Lung (tissue), 11 donors: ENCODE measurements at regions not wholly inside any gene's neighbourhood (a gene's known extent, or its start where the extent isn't known, plus 50 kb on each side); places are given as distances from the start of the nearest gene placed in this dataset.

ENCODE experiments used
- ATAC-seq: fragments of 200-7000 bp; cut with Tn5 transposase; one replicate; pipeline ENCODE4 v1.9.1; 2020; ENCODE audit warnings: moderate number of reproducible peaks; ENCODE audit not compliant: insufficient read depth, low FRiP score
- DNase-seq, 3 donors: peaks; one replicate each; pipeline ENCODE4 v3.0.0-alpha.2; 2013 to 2017
- H3K27ac ChIP-seq, 2 donors: one replicate each; pipeline ENCODE4 v1.5.1; 2013; ENCODE audit warnings: mild to moderate bottlenecking in 2 of 2, moderate library complexity in 2 of 2, control low read depth in 1 of 2, inconsistent platforms in 1 of 2, low read depth in 1 of 2, low read length in 1 of 2
- H3K27me3 ChIP-seq, 3 donors: one replicate each; pipeline ENCODE4 v1.5.1; 2013; ENCODE audit warnings: low read length in 2 of 3; ENCODE audit not compliant: control insufficient read depth in 3 of 3, insufficient read depth in 3 of 3
- H3K36me3 ChIP-seq, 4 donors: one replicate each; pipeline ENCODE4 v1.5.1; 2013; ENCODE audit warnings: low read length in 4 of 4, mild to moderate bottlenecking in 1 of 4, moderate library complexity in 1 of 4; ENCODE audit not compliant: control insufficient read depth in 4 of 4, insufficient read depth in 4 of 4
- H3K4me1 ChIP-seq, 5 donors: one replicate each; pipeline ENCODE4 v1.5.1; 2013; ENCODE audit warnings: low read length in 5 of 5, mild to moderate bottlenecking in 2 of 5, moderate library complexity in 1 of 5; ENCODE audit not compliant: control insufficient read depth in 5 of 5, insufficient read depth in 5 of 5
- H3K4me3 ChIP-seq: one replicate; pipeline ENCODE4 v1.5.1; 2013; ENCODE audit warnings: mild to moderate bottlenecking, control low read depth, moderate library complexity
- H3K9ac ChIP-seq, 2 donors: one replicate each; pipeline ENCODE4 v1.5.1; 2013; ENCODE audit warnings: low read length in 2 of 2, control low read depth in 1 of 2; ENCODE audit not compliant: insufficient read depth in 1 of 2
- H3K9me3 ChIP-seq, 4 donors: one replicate each; pipeline ENCODE4 v1.5.1; 2013; ENCODE audit warnings: low read length in 3 of 4, mild to moderate bottlenecking in 1 of 4, moderate library complexity in 1 of 4; ENCODE audit not compliant: control insufficient read depth in 4 of 4, insufficient read depth in 3 of 4
- WGBS, 2 donors: extraction: QIAGEN DNeasy Blood & Tissue Kit; methylation state at CpG; one replicate each; pipeline ENCODE4 v1.1.7; 2013; 5-methylcytosine and 5-hydroxymethylcytosine counted together
- TF ChIP-seq, protein P1 (sequence below): IDR thresholded peaks from 2 replicates; pipeline ENCODE4 v1.5.1; 2012; ENCODE audit warnings: mild to moderate bottlenecking; ENCODE audit errors: control extremely low read depth, extremely low read depth
- donor health status: control.
- donor health status: control.
- donor health status: Bipolar disorder and iron deficiency.
- donor health status: healthy.
- donor health status: DM: yes; HTN: yes; CAD: no.

DNA sequence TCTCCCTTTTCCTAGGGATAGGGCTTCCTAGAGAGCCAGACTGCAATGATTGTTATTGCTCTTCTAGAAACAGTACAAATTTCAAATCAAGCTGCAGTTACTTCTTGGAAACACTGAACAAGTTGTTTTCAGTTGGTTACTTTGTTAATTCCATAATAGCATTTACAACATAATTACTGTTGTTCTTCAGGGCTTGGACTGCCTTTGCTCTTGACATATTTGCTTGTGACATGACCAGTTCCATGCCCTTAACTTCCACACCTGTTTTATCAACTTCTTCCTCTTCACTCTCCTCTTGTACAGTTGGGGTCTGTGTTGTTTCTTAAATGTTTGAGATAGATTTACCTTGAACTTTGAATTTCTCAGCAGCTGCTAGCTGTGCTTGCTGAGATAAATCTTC, 104.4 kb downstream of the SEC23IP start:
- H3K4me3 ChIP-seq = no peak overlapping the region
- no peak overlapping the region for H3K27ac ChIP-seq
- H3K27me3 ChIP-seq = peaks cover 0 to 3% (median 0%) of the 10 kb centered on the region in 3 donors
- H3K36me3 ChIP-seq = no peaks in the 10 kb centered on the region
- no peak for ATAC-seq
- no peak for DNase-seq
- no peaks in the 10 kb centered on the region for H3K4me1 ChIP-seq
- peaks cover 0 to 12% (median 3%) of the 10 kb centered on the region in 4 donors for H3K9me3 ChIP-seq
- TF ChIP-seq, protein P1, sequence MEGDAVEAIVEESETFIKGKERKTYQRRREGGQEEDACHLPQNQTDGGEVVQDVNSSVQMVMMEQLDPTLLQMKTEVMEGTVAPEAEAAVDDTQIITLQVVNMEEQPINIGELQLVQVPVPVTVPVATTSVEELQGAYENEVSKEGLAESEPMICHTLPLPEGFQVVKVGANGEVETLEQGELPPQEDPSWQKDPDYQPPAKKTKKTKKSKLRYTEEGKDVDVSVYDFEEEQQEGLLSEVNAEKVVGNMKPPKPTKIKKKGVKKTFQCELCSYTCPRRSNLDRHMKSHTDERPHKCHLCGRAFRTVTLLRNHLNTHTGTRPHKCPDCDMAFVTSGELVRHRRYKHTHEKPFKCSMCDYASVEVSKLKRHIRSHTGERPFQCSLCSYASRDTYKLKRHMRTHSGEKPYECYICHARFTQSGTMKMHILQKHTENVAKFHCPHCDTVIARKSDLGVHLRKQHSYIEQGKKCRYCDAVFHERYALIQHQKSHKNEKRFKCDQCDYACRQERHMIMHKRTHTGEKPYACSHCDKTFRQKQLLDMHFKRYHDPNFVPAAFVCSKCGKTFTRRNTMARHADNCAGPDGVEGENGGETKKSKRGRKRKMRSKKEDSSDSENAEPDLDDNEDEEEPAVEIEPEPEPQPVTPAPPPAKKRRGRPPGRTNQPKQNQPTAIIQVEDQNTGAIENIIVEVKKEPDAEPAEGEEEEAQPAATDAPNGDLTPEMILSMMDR = no peak
- H3K9ac ChIP-seq = no peak overlapping the region

DNA sequence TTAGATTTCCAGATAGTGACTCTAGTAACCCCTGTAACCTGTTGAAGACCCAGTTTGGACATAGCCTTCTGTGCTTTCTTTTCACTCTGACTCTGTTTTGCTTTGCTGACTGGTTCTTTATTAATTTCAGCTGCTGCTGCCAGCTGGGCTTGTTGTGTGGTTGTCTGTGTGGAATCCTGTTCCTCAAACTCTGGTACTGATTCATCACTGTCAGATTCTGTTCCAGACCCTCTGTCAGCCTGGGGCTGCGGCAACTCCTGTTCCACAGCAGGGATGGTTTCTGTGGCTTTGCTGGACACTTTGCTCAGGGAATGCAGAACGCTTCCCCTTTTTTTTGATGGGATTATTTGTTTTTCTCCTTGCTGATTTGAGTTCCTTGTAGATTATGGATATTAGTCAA, 104.9 kb downstream of the SEC23IP start:
- Histone ChIP-seq H3K27me3 (peaks cover 0 to 3% (median 0%) of the 10 kb centered on the region in 3 donors), H3K36me3 (no peaks in the 10 kb centered on the region), H3K9ac (no peak overlapping the region), H3K27ac (no peak overlapping the region), H3K4me1 (no peaks in the 10 kb centered on the region), H3K4me3 (no peak overlapping the region), H3K9me3 (peaks cover 0 to 12% (median 4%) of the 10 kb centered on the region in 4 donors)
- 77 to 81% methylated on average over 2 of the region's 2 CpGs for WGBS, 2 donors
- ATAC-seq = no peak
- TF ChIP-seq, protein P1 = no peak
- DNase-seq = no peak

- no peak overlapping the region for H3K4me3 ChIP-seq
- DNase-seq (no peak), ATAC-seq (no peak)
- no peaks in the 10 kb centered on the region for H3K36me3 ChIP-seq
- H3K27me3 ChIP-seq = no peaks in the 10 kb centered on the region
- no peaks in the 10 kb centered on the region for H3K4me1 ChIP-seq
- peaks cover 0 to 3% (median 1%) of the 10 kb centered on the region in 4 donors for H3K9me3 ChIP-seq
- no peak overlapping the region for H3K27ac ChIP-seq
- TF ChIP-seq, protein P1 = no peak
- WGBS, 2 donors = 87 to 89% methylated on average over 5 of the region's 5 CpGs
- H3K9ac ChIP-seq = no peak overlapping the region
These were observed 110.3 kb downstream of the SEC23IP start for GRCh38 chr10:120002785-120003184.
